ENCODE measurements at regions not wholly inside any gene's neighbourhood (a gene's known extent, or its start where the extent isn't known, plus 50 kb on each side); places are given as distances from the start of the nearest gene placed in this dataset.

GRCh38 chr2:216298719-216299495, 73.4 kb downstream of the MARCHF4 start:
- Histone ChIP-seq H3K9ac (ENCODE audit: low read length) (no peak overlapping the region), H3K36me3 (replicated peaks in 1 of 2; ENCODE audit: control extremely low read depth in 1 of 2, control insufficient read depth in 1 of 2, extremely low read depth in 1 of 2, insufficient read depth in 2 of 2, low read length in 1 of 2) (no peaks in the 10 kb centered on the region), H3K9me3 (ENCODE audit: control extremely low read depth in 1 of 3, control insufficient read depth in 2 of 3, insufficient read depth in 1 of 3, low read length in 2 of 3) (no peaks in the 10 kb centered on the region), H4K20me1 (ENCODE audit: control insufficient read depth, insufficient read depth, low read length, poor library complexity, severe bottlenecking) (no peaks in the 10 kb centered on the region), H3K27ac (ENCODE audit: low read length in 2 of 2) (no peak overlapping the region), H3K4me3 (ENCODE audit: control extremely low read depth in 1 of 5, extremely low read depth in 1 of 5, insufficient read depth in 1 of 5, low read depth in 2 of 5, low read length in 4 of 5) (no peak overlapping the region), H3K79me2 (ENCODE audit: control insufficient read depth, insufficient read depth, low read length) (no peaks in the 10 kb centered on the region), H3K4me2 (replicated peaks; ENCODE audit: low read depth, low read length, poor library complexity, severe bottlenecking) (no peak overlapping the region), H2AFZ (ENCODE audit: insufficient read depth, low read depth, low read length, poor library complexity, severe bottlenecking) (no peak overlapping the region), H3K27me3 (replicated peaks in 1 of 4; ENCODE audit: control extremely low read depth in 1 of 4, control insufficient read depth in 3 of 4, insufficient read depth in 4 of 4, low read length in 3 of 4) (no peaks in the 10 kb centered on the region), H3K4me1 (ENCODE audit: control insufficient read depth in 2 of 2, insufficient read depth in 2 of 2, low read length in 2 of 2) (no peaks in the 10 kb centered on the region)
- ChIA-PET POLR2A (no interaction called here), CTCF (no interaction called here)
- intact Hi-C loops (cut with micrococcal nuclease): no loop called here
- Mint-ChIP-seq H3K9me3 (ENCODE audit: insufficient read depth) (no peaks in the 10 kb centered on the region), H3K27me3 (peaks cover 11% of the 10 kb centered on the region), H3K4me3 (no peak overlapping the region), H3K27ac (no peak overlapping the region), H3K4me1 (peaks cover 5% of the 10 kb centered on the region)
- TF ChIP-seq EZH2 (IDR thresholded peaks at IDR 0.05; ENCODE audit: borderline replicate concordance, insufficient read depth, low read depth, low read length, poor library complexity, severe bottlenecking): no peak
- TF ChIP-seq CTCF (IDR thresholded peaks at IDR 0.05): no peak
- 98% methylated on average over 5 of the region's 5 CpGs for WGBS (ENCODE audit: insufficient coverage)
- no peak for DNase-seq
- no peak for ATAC-seq (ENCODE audit: low read depth)

GRCh38 chr2:216296856-216297255, 75.4 kb downstream of the MARCHF4 start:
- H3K4me1 ChIP-seq (ENCODE audit: control insufficient read depth in 2 of 2, insufficient read depth in 2 of 2, low read length in 2 of 2): no peaks in the 10 kb centered on the region
- POLR2A ChIA-PET: no interaction called here
- H3K9me3 ChIP-seq (ENCODE audit: control extremely low read depth in 1 of 3, control insufficient read depth in 2 of 3, insufficient read depth in 1 of 3, low read length in 2 of 3): no peaks in the 10 kb centered on the region
- WGBS (ENCODE audit: insufficient coverage): 88% methylated on average over 7 of the region's 7 CpGs
- H3K27me3 ChIP-seq (replicated peaks in 1 of 4; ENCODE audit: control extremely low read depth in 1 of 4, control insufficient read depth in 3 of 4, insufficient read depth in 4 of 4, low read length in 3 of 4): no peaks in the 10 kb centered on the region
- H3K4me2 ChIP-seq (replicated peaks; ENCODE audit: low read depth, low read length, poor library complexity, severe bottlenecking): no peak overlapping the region
- no peaks in the 10 kb centered on the region for H3K79me2 ChIP-seq (ENCODE audit: control insufficient read depth, insufficient read depth, low read length)
- ATAC-seq (ENCODE audit: low read depth) (no peak), DNase-seq (no peak)
- CTCF ChIA-PET: no interaction called here
- intact Hi-C loops (cut with micrococcal nuclease): no loop called here
- H3K27ac ChIP-seq (ENCODE audit: low read length in 2 of 2): no peak overlapping the region
- peaks cover 5% of the 10 kb centered on the region for H3K4me1 Mint-ChIP-seq
- TF ChIP-seq CTCF (IDR thresholded peaks at IDR 0.05) (no peak), EZH2 (IDR thresholded peaks at IDR 0.05; ENCODE audit: borderline replicate concordance, insufficient read depth, low read depth, low read length, poor library complexity, severe bottlenecking) (no peak)
- H3K27ac Mint-ChIP-seq: no peak overlapping the region
- H3K4me3 Mint-ChIP-seq: no peak overlapping the region
- H4K20me1 ChIP-seq (ENCODE audit: control insufficient read depth, insufficient read depth, low read length, poor library complexity, severe bottlenecking): no peaks in the 10 kb centered on the region
- no peaks in the 10 kb centered on the region for H3K9me3 Mint-ChIP-seq (ENCODE audit: insufficient read depth)
- H3K9ac ChIP-seq (ENCODE audit: low read length): no peak overlapping the region
- no peak overlapping the region for H3K4me3 ChIP-seq (ENCODE audit: control extremely low read depth in 1 of 5, extremely low read depth in 1 of 5, insufficient read depth in 1 of 5, low read depth in 2 of 5, low read length in 4 of 5)
- peaks cover 15% of the 10 kb centered on the region for H3K27me3 Mint-ChIP-seq
- no peaks in the 10 kb centered on the region for H3K36me3 ChIP-seq (replicated peaks in 1 of 2; ENCODE audit: control extremely low read depth in 1 of 2, control insufficient read depth in 1 of 2, extremely low read depth in 1 of 2, insufficient read depth in 2 of 2, low read length in 1 of 2)
- H2AFZ ChIP-seq (ENCODE audit: insufficient read depth, low read depth, low read length, poor library complexity, severe bottlenecking): no peak overlapping the region

Measured in B cell (primary cell).